GM06990 (cell line): ENCODE measurements at regions not wholly inside any gene's neighbourhood (a gene's known extent, or its start where the extent isn't known, plus 50 kb on each side); places are given as distances from the start of the nearest gene placed in this dataset.

ENCODE experiments used
- DNase-seq: peaks from one replicate; pipeline ENCODE4 v3.0.0-alpha.2; 2011; ENCODE audit not compliant: insufficient read length; ENCODE audit errors: extremely low read depth
- H3K27me3 ChIP-seq: replicated peaks from 2 replicates; pipeline ENCODE4 v1.6.0; 2011; ENCODE audit warnings: low read length; ENCODE audit not compliant: control insufficient read depth, insufficient read depth
- H3K36me3 ChIP-seq: 2 replicates; pipeline ENCODE4 v1.5.1; 2011; ENCODE audit warnings: low read length; ENCODE audit not compliant: control insufficient read depth, insufficient read depth
- H3K4me3 ChIP-seq: replicated peaks from 2 replicates; pipeline ENCODE4 v1.5.1; 2011; ENCODE audit warnings: low read depth, mild to moderate bottlenecking, control low read depth, low read length
- CTCF ChIP-seq: IDR thresholded peaks from 2 replicates; pipeline ENCODE4 v1.5.1; 2011; ENCODE audit warnings: low read length, control low read depth, mild to moderate bottlenecking, inconsistent platforms; ENCODE audit not compliant: insufficient read depth, poor library complexity, severe bottlenecking

- Histone ChIP-seq H3K27me3 (no peaks in the 10 kb centered on the region), H3K4me3 (no peak overlapping the region), H3K36me3 (no peaks in the 10 kb centered on the region)
- no peak for DNase-seq
- TF ChIP-seq CTCF, result no peak
These were observed 1033.2 kb upstream of the NXPH2 start for GRCh38 chr2:139813340-139813739.

GRCh38 chr2:139805441-139805840, 1025.3 kb upstream of the NXPH2 start:
- H3K36me3 ChIP-seq, result no peaks in the 10 kb centered on the region
- TF ChIP-seq CTCF, result no peak
- DNase-seq, result no peak

GRCh38 chr2:139798391-139798790, 1018.2 kb upstream of the NXPH2 start:
- Histone ChIP-seq H3K4me3 (no peak overlapping the region), H3K27me3 (no peaks in the 10 kb centered on the region), H3K36me3 (no peaks in the 10 kb centered on the region)
- no peak for DNase-seq
- no peak for TF ChIP-seq CTCF

More at GRCh38 chr2:139805441-139805840, 1025.3 kb upstream of the NXPH2 start:
- H3K4me3 ChIP-seq, result no peak overlapping the region
- no peaks in the 10 kb centered on the region for H3K27me3 ChIP-seq

GRCh38 chr2:139790807-139791752, 1010.9 kb upstream of the NXPH2 start:
- no peak for DNase-seq
- TF ChIP-seq CTCF, result no peak
- Histone ChIP-seq H3K27me3 (no peaks in the 10 kb centered on the region), H3K36me3 (no peaks in the 10 kb centered on the region), H3K4me3 (no peak overlapping the region)

GRCh38 chr2:139790136-139790535, 1009.9 kb upstream of the NXPH2 start:
- Histone ChIP-seq H3K27me3 (no peaks in the 10 kb centered on the region), H3K4me3 (no peak overlapping the region), H3K36me3 (no peaks in the 10 kb centered on the region)
- TF ChIP-seq CTCF, result no peak
- DNase-seq, result no peak
